HL-60 (cell line): ENCODE measurements at regions not wholly inside any gene's neighbourhood (a gene's known extent, or its start where the extent isn't known, plus 50 kb on each side); places are given as distances from the start of the nearest gene placed in this dataset.

Source experiments
- GABPA ChIP-seq: IDR thresholded peaks from 2 replicates; pipeline ENCODE4 v1.6.1; 2012; ENCODE audit warnings: low read depth
- POLR2AphosphoS5 ChIP-seq: IDR thresholded peaks from 2 replicates; pipeline ENCODE4 v1.6.1; 2012; ENCODE audit warnings: low read depth
- REST ChIP-seq: IDR thresholded peaks from 2 replicates; pipeline ENCODE4 v1.6.1; 2012; ENCODE audit warnings: low read depth; ENCODE audit not compliant: insufficient replicate concordance
- SPI1 ChIP-seq: IDR thresholded peaks from 2 replicates; pipeline ENCODE4 v1.6.1; 2012; ENCODE audit warnings: low read depth, mild to moderate bottlenecking, borderline replicate concordance
- TF ChIP-seq, protein P1 (sequence below): IDR thresholded peaks from one replicate; pipeline ENCODE4 v1.5.1; 2011; ENCODE audit warnings: low read length, control low read depth, inconsistent platforms; ENCODE audit not compliant: insufficient read depth

GRCh38 chr4:34854451-34854850 is 1389.9 kb downstream of the ARAP2 start:
- TF ChIP-seq, protein P1, sequence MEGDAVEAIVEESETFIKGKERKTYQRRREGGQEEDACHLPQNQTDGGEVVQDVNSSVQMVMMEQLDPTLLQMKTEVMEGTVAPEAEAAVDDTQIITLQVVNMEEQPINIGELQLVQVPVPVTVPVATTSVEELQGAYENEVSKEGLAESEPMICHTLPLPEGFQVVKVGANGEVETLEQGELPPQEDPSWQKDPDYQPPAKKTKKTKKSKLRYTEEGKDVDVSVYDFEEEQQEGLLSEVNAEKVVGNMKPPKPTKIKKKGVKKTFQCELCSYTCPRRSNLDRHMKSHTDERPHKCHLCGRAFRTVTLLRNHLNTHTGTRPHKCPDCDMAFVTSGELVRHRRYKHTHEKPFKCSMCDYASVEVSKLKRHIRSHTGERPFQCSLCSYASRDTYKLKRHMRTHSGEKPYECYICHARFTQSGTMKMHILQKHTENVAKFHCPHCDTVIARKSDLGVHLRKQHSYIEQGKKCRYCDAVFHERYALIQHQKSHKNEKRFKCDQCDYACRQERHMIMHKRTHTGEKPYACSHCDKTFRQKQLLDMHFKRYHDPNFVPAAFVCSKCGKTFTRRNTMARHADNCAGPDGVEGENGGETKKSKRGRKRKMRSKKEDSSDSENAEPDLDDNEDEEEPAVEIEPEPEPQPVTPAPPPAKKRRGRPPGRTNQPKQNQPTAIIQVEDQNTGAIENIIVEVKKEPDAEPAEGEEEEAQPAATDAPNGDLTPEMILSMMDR = no peak
- TF ChIP-seq GABPA (no peak), REST (no peak), POLR2AphosphoS5 (no peak), SPI1 (no peak)
